ENCODE measurements at regions not wholly inside any gene's neighbourhood (a gene's known extent, or its start where the extent isn't known, plus 50 kb on each side); places are given as distances from the start of the nearest gene placed in this dataset.
"Not testable (repeated sequence)": the region's sequence is repeated elsewhere in the genome, so short reads cannot be mapped to it uniquely, and the experiment has no call there.

DNA sequence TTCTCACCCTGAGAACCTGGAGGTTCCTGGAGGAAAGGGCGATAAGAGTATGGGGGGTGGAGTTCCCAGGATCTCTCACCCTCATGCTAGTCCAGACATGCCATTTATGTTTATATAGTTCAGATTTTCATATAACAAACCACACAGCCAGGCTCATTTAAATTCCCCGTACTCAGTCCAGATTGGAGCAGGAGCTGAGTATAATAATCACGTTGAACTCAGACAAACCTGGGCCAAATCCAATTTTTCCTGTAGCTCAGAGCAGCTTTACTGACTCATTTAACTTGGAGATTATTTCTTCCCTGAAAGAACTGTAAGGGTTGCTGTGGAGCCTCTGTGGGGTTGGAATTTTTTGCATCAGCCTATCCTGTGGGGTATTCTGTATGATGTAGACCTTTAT, 660.8 kb downstream of the TMEM121 start:
- peaks cover 2% of the 10 kb centered on the region for H3K36me3 Mint-ChIP-seq (ENCODE audit: unreplicated experiment)
- H3K27ac Mint-ChIP-seq (ENCODE audit: unreplicated experiment): no peak overlapping the region
- TF ChIP-seq, protein P1, sequence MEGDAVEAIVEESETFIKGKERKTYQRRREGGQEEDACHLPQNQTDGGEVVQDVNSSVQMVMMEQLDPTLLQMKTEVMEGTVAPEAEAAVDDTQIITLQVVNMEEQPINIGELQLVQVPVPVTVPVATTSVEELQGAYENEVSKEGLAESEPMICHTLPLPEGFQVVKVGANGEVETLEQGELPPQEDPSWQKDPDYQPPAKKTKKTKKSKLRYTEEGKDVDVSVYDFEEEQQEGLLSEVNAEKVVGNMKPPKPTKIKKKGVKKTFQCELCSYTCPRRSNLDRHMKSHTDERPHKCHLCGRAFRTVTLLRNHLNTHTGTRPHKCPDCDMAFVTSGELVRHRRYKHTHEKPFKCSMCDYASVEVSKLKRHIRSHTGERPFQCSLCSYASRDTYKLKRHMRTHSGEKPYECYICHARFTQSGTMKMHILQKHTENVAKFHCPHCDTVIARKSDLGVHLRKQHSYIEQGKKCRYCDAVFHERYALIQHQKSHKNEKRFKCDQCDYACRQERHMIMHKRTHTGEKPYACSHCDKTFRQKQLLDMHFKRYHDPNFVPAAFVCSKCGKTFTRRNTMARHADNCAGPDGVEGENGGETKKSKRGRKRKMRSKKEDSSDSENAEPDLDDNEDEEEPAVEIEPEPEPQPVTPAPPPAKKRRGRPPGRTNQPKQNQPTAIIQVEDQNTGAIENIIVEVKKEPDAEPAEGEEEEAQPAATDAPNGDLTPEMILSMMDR (IDR thresholded peaks at IDR 0.05): no peak
- no peak overlapping the region for H3K4me3 Mint-ChIP-seq (ENCODE audit: unreplicated experiment)
- H3K4me1 Mint-ChIP-seq (ENCODE audit: unreplicated experiment): no peaks in the 10 kb centered on the region
- DNase-seq (ENCODE audit: extremely low spot score, unreplicated experiment): no peak
- peaks cover 55% of the 10 kb centered on the region for H3K9me3 Mint-ChIP-seq (ENCODE audit: unreplicated experiment)
- H3K27me3 Mint-ChIP-seq (ENCODE audit: unreplicated experiment): no peaks in the 10 kb centered on the region

DNA sequence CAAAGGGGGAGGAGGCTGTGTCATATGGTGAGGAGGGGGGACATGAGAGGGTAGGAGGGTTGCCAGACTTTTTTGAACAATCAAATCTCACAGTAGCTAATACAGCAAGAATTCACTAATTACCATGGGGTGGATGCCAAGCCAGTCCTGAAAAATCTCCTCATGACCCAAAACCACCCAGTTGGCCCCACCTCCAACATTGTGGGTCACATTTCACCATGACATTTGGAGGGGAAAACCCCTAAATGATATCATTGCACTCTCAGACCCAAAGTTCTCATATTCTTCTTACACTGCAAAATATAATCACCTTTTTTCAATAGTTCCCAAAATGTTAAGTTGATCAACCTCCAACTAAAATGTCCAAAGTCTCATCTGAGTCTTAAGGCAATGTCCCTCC, 666.3 kb downstream of the TMEM121 start:
- DNase-seq (ENCODE audit: extremely low spot score, unreplicated experiment); H3K4me3 Mint-ChIP-seq (ENCODE audit: unreplicated experiment); H3K27ac Mint-ChIP-seq (ENCODE audit: unreplicated experiment); H3K4me1 Mint-ChIP-seq (ENCODE audit: unreplicated experiment); H3K36me3 Mint-ChIP-seq (ENCODE audit: unreplicated experiment); H3K27me3 Mint-ChIP-seq (ENCODE audit: unreplicated experiment): not testable (repeated sequence)
- H3K9me3 Mint-ChIP-seq (ENCODE audit: unreplicated experiment): peaks cover 58% of the 10 kb centered on the region

DNA sequence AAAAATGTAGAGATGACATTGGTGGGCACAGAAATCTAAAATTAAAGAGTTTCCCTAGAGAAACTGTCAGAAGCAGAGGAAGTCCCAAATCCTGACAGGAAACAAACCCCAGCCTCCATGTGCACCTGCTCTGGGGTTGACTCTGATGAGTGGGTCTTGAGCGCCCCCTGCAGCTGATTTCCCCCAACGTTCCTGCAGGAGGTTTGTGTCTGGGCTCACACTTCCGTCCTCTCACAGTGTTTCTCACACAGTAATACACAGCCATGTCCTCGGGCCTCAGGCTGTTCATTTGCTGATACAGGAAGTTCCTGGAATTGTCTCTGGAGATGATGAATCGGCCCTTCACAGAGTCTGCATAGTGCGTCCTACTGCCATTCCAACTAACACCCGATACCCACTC, 670.1 kb downstream of the TMEM121 start:
- not testable (repeated sequence) for H3K27me3 Mint-ChIP-seq (ENCODE audit: unreplicated experiment); DNase-seq (ENCODE audit: extremely low spot score, unreplicated experiment); H3K4me1 Mint-ChIP-seq (ENCODE audit: unreplicated experiment); H3K36me3 Mint-ChIP-seq (ENCODE audit: unreplicated experiment); H3K27ac Mint-ChIP-seq (ENCODE audit: unreplicated experiment); H3K4me3 Mint-ChIP-seq (ENCODE audit: unreplicated experiment)
- H3K9me3 Mint-ChIP-seq (ENCODE audit: unreplicated experiment): peaks cover 62% of the 10 kb centered on the region

DNA sequence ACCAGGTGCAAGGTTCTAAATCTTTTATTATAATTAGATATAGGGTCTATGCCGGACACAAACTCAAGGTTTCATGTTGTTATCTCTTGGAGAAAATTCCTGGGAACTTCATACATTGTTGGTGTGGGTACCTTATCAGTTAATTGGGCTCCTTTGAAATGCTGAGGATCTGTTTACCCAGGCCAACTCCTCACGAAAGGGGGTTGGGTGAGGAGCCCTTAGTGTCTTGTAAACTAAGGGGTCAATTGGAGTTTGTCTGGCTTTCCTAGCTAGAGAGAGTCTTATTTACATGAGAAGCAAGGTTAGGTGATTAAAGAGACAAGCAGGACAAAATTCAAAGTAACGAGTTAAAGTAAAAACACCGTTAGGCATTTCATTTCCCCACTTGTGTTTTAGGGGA, 670.9 kb downstream of the TMEM121 start:
- H3K27me3 Mint-ChIP-seq (ENCODE audit: unreplicated experiment); H3K4me3 Mint-ChIP-seq (ENCODE audit: unreplicated experiment); H3K27ac Mint-ChIP-seq (ENCODE audit: unreplicated experiment); H3K4me1 Mint-ChIP-seq (ENCODE audit: unreplicated experiment); H3K36me3 Mint-ChIP-seq (ENCODE audit: unreplicated experiment); DNase-seq (ENCODE audit: extremely low spot score, unreplicated experiment): not testable (repeated sequence)
- peaks cover 65% of the 10 kb centered on the region for H3K9me3 Mint-ChIP-seq (ENCODE audit: unreplicated experiment)

DNA sequence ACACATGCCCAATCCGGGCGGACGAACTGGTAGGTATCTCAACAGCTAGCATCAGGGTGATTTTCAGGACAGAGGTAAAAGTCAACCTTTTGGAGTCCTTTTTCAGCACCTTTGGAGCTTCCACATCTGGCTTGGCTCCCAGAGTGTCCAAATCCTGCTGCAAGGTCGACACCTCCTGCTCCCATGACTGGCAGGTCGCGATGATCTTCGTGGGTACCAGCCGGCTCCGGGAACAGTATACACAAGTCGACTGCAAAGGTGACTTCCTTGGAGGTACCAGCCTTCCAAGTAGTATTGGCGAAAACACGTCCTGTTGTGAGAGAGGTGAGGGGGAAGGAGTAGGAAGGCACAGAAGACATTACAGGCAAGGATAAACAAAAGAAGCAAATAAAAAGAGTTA, 672.7 kb downstream of the TMEM121 start:
- Mint-ChIP-seq H3K27ac (ENCODE audit: unreplicated experiment) (no peak overlapping the region), H3K27me3 (ENCODE audit: unreplicated experiment) (no peaks in the 10 kb centered on the region), H3K9me3 (ENCODE audit: unreplicated experiment) (peaks cover 68% of the 10 kb centered on the region)

DNA sequence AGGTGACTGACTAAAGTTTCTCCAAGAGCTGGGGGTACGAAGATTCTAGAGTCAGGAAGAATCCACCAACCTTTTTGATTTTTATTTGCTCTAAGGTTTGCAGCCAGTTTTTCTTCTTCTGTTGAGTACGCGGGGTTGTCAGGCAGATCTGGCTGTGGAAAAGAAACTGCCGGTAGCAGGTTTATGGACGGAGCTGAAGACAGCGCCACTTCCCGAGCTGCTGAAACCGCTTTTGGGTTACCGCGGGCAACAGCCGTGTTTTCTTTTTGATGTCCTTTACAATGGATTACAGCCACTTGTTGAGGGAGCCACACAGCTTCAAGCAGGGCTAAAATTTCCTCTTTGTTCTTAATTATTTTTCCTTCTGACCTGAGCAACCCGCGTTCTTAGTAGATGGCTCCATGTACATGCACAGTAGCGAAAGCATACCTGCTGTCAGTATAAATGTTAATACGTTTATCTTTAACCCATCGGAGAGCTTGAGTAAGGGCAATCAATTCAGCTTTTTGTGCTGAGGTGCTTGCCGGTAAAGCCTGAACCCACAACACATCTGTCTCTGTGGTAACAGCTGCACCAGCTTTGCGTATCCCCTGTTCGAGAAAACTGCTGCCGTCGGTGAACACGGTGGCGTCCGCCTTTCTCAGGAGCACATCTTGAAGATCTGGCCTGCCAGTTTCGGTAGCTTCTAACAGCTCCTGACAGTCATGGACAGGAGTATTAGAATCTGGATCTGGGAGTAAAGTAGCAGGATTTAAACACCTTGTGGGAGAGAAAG, 674.3 kb downstream of the TMEM121 start:
- H3K27me3 Mint-ChIP-seq (ENCODE audit: unreplicated experiment): no peaks in the 10 kb centered on the region
- no peak overlapping the region for H3K4me3 Mint-ChIP-seq (ENCODE audit: unreplicated experiment)
- no peaks in the 10 kb centered on the region for H3K36me3 Mint-ChIP-seq (ENCODE audit: unreplicated experiment)
- no peak overlapping the region for H3K27ac Mint-ChIP-seq (ENCODE audit: unreplicated experiment)
- H3K9me3 Mint-ChIP-seq (ENCODE audit: unreplicated experiment): peaks cover 62% of the 10 kb centered on the region
- TF ChIP-seq, protein P1 (IDR thresholded peaks at IDR 0.05): no peak
- no peaks in the 10 kb centered on the region for H3K4me1 Mint-ChIP-seq (ENCODE audit: unreplicated experiment)
- no peak for DNase-seq (ENCODE audit: extremely low spot score, unreplicated experiment)

More for the DNA sequence above, 672.7 kb downstream of the TMEM121 start:
- DNase-seq (ENCODE audit: extremely low spot score, unreplicated experiment): no peak
- Mint-ChIP-seq H3K36me3 (ENCODE audit: unreplicated experiment) (no peaks in the 10 kb centered on the region), H3K4me1 (ENCODE audit: unreplicated experiment) (no peaks in the 10 kb centered on the region), H3K4me3 (ENCODE audit: unreplicated experiment) (no peak overlapping the region)
- TF ChIP-seq, protein P1 (IDR thresholded peaks at IDR 0.05): no peak

Data from osteocyte (in vitro differentiated cells).